NCI-H1092 (cell line): ENCODE measurements at regions not wholly inside any gene's neighbourhood (a gene's known extent, or its start where the extent isn't known, plus 50 kb on each side); places are given as distances from the start of the nearest gene placed in this dataset.
"Not testable (repeated sequence)": the region's sequence is repeated elsewhere in the genome, so short reads cannot be mapped to it uniquely, and the experiment has no call there.

ENCODE experiments used
- DNase-seq: peaks from one replicate; lab custom pipeline; 2025; lab: John Stamatoyannopoulos, UW

GRCh38 chr6:28838634-28839442 lies 84.9 kb downstream of the TRIM27 start:
- peak; percentile 71 for DNase-seq

- no peak for DNase-seq
Observed at GRCh38 chr6:28839443-28840120, 84.2 kb downstream of the TRIM27 start.

- no peak for DNase-seq
Observed at GRCh38 chr6:28841290-28841689, 82.5 kb downstream of the TRIM27 start.

- DNase-seq: not testable (repeated sequence)
Observed at GRCh38 chr6:28848756-28849155, 75.0 kb downstream of the TRIM27 start.
